GM19025 (cell line): ENCODE measurements at regions not wholly inside any gene's neighbourhood (a gene's known extent, or its start where the extent isn't known, plus 50 kb on each side); places are given as distances from the start of the nearest gene placed in this dataset.

Source experiments
- ATAC-seq: cut with Tn5 transposase; IDR thresholded peaks from one replicate; pipeline ENCODE4 v1.9.1; 2021; ENCODE audit warnings: mild to moderate bottlenecking, low read depth, moderate library complexity; ENCODE audit not compliant: unreplicated experiment

- ATAC-seq = no peak
Observed at GRCh38 chr17:36812762-36813161, 124.5 kb upstream of the LHX1 start.

GRCh38 chr17:36813357-36813756 lies 123.9 kb upstream of the LHX1 start:
- no peak for ATAC-seq

- no peak for ATAC-seq
Observed at GRCh38 chr17:36813957-36814563, 123.2 kb upstream of the LHX1 start.

- ATAC-seq = no peak
Observed at GRCh38 chr17:36814958-36815357, 122.3 kb upstream of the LHX1 start.

GRCh38 chr17:36816214-36816906 lies 120.9 kb upstream of the LHX1 start:
- no peak for ATAC-seq

- no peak for ATAC-seq
Observed at GRCh38 chr17:36816907-36817288, 120.4 kb upstream of the LHX1 start.

GRCh38 chr17:36817483-36818048 lies 119.7 kb upstream of the LHX1 start:
- no peak for ATAC-seq

- ATAC-seq = no peak
Observed at GRCh38 chr17:36818134-36818825, 119.0 kb upstream of the LHX1 start.

GRCh38 chr17:36823850-36824677 lies 113.2 kb upstream of the LHX1 start:
- ATAC-seq = no peak

- ATAC-seq = no peak
Observed at GRCh38 chr17:36824678-36825101, 112.6 kb upstream of the LHX1 start.

GRCh38 chr17:36825113-36825512 lies 112.2 kb upstream of the LHX1 start:
- no peak for ATAC-seq

- ATAC-seq = no peak
Observed at GRCh38 chr17:36825521-36825920, 111.8 kb upstream of the LHX1 start.

- no peak for ATAC-seq
Observed at GRCh38 chr17:36825951-36826350, 111.3 kb upstream of the LHX1 start.

GRCh38 chr17:36827081-36827480 lies 110.2 kb upstream of the LHX1 start:
- ATAC-seq = no peak

- ATAC-seq = no peak
Observed at GRCh38 chr17:36829676-36830075, 107.6 kb upstream of the LHX1 start.

GRCh38 chr17:36833279-36833678 lies 104.0 kb upstream of the LHX1 start:
- ATAC-seq = no peak

- no peak for ATAC-seq
Observed at GRCh38 chr17:36835036-36835435, 102.2 kb upstream of the LHX1 start.

- no peak for ATAC-seq
Observed at GRCh38 chr17:36837195-36837938, 99.9 kb upstream of the LHX1 start.

- ATAC-seq = no peak
Observed at GRCh38 chr17:36837939-36838272, 99.4 kb upstream of the LHX1 start.

GRCh38 chr17:36839256-36839655 lies 98.0 kb upstream of the LHX1 start:
- ATAC-seq = no peak
